Naive thymus-derived CD4-positive, alpha-beta T cell (primary cell): ENCODE measurements at regions not wholly inside any gene's neighbourhood (a gene's known extent, or its start where the extent isn't known, plus 50 kb on each side); places are given as distances from the start of the nearest gene placed in this dataset.

ENCODE experiments used
- ATAC-seq: fragments of 150-1000 bp; cut with Tn5 transposase; 2 replicates; pipeline ENCODE4 v1.10.0; 2021; ENCODE audit warnings: mild to moderate bottlenecking, moderate library complexity
- CTCF ChIA-PET: fragments of 350-600 bp; sonication (Branson Sonifier 250); formaldehyde crosslinking; loops from one replicate; lab custom pipeline; 2021; ENCODE audit warnings: antibody characterized with exemption; lab: Charles Lee
- POLR2A ChIA-PET: fragments of 350-600 bp; sonication (Branson Sonifier 250); formaldehyde crosslinking; loops from one replicate; lab custom pipeline; 2021; ENCODE audit warnings: antibody characterized with exemption, inconsistent platforms; lab: Charles Lee
- DNase-seq, 9 donors: peaks; one replicate each; pipeline versions ENCODE4 v3.0.0 to v3.0.0-alpha.2; 2020 to 2022; ENCODE audit warnings: mixed read lengths in 1 of 9
- H3K27ac ChIP-seq: one replicate; pipeline ENCODE4 v1.7.0; 2013; ENCODE audit warnings: mild to moderate bottlenecking, low read depth, low read length, moderate library complexity
- H3K27me3 ChIP-seq, 2 donors: one replicate each; pipeline ENCODE4 v1.7.0; 2013; ENCODE audit warnings: low read length in 2 of 2, mild to moderate bottlenecking in 2 of 2, moderate library complexity in 2 of 2; ENCODE audit not compliant: control insufficient read depth in 2 of 2, insufficient read depth in 2 of 2
- H3K36me3 ChIP-seq, 3 experiments: 1 replicate in 2 of 3; 2 replicates in 1 of 3; pipeline ENCODE4 v1.7.0; 2013; ENCODE audit warnings: low read length in 3 of 3, mild to moderate bottlenecking in 3 of 3, moderate library complexity in 1 of 3; ENCODE audit not compliant: insufficient read depth in 3 of 3, control insufficient read depth in 2 of 3
- H3K4me1 ChIP-seq, 2 donors: one replicate each; pipeline ENCODE4 v1.7.0; 2013; ENCODE audit warnings: low read length in 2 of 2, mild to moderate bottlenecking in 2 of 2, moderate library complexity in 1 of 2; ENCODE audit not compliant: control insufficient read depth in 2 of 2, insufficient read depth in 2 of 2
- H3K4me3 ChIP-seq: 2 replicates; pipeline ENCODE4 v1.7.0; 2013; ENCODE audit warnings: mild to moderate bottlenecking, low read length
- H3K9me3 ChIP-seq, 3 experiments: 1 replicate in 2 of 3; 2 replicates in 1 of 3; pipeline ENCODE4 v1.7.0; 2013; ENCODE audit warnings: low read length in 3 of 3; ENCODE audit not compliant: control insufficient read depth in 2 of 3
- H3K27ac Mint-ChIP-seq, 9 donors: one replicate each; pipeline ENCODE4 v1.8.0; 2020 to 2022; ENCODE audit warnings: mixed read lengths in 9 of 9, mild to moderate bottlenecking in 8 of 9, moderate library complexity in 5 of 9, inconsistent platforms in 2 of 9
- H3K27me3 Mint-ChIP-seq, 5 donors: one replicate each; pipeline ENCODE4 v1.8.0; 2021 to 2022; ENCODE audit warnings: mixed read lengths in 5 of 5, mild to moderate bottlenecking in 1 of 5
- H3K36me3 Mint-ChIP-seq, 5 donors: one replicate each; pipeline ENCODE4 v1.8.0; 2020 to 2022; ENCODE audit warnings: mixed read lengths in 5 of 5, mild to moderate bottlenecking in 3 of 5, inconsistent platforms in 1 of 5
- H3K4me1 Mint-ChIP-seq, 7 donors: one replicate each; pipeline ENCODE4 v1.8.0; 2020 to 2022; ENCODE audit warnings: mixed read lengths in 7 of 7, mild to moderate bottlenecking in 3 of 7, inconsistent platforms in 1 of 7
- H3K4me3 Mint-ChIP-seq, 10 donors: one replicate each; pipeline ENCODE4 v1.8.0; 2020 to 2022; ENCODE audit warnings: mild to moderate bottlenecking in 10 of 10, mixed read lengths in 10 of 10, moderate library complexity in 6 of 10, inconsistent platforms in 2 of 10
- H3K9me3 Mint-ChIP-seq, 11 donors: one replicate each; pipeline ENCODE4 v1.8.0; 2020 to 2022; ENCODE audit warnings: mixed read lengths in 11 of 11, mild to moderate bottlenecking in 4 of 11, inconsistent platforms in 1 of 11, moderate library complexity in 1 of 11
- intact Hi-C, 2 donors: fragments of 100-400 bp; cut with micrococcal nuclease; formaldehyde crosslinking; loops; one replicate each; pipeline ENCODE4 v1.15.1; 2023

- ChIA-PET POLR2A (no interaction called here), CTCF (no interaction called here)
- no peak for ATAC-seq
- H3K27me3 ChIP-seq, result no peaks in the 10 kb centered on the region
- Mint-ChIP-seq H3K27ac (no peak overlapping the region), H3K4me3 (no peak overlapping the region), H3K4me1 (peaks cover 0 to 5% (median 0%) of the 10 kb centered on the region in 7 donors), H3K27me3 (peaks cover 0 to 12% (median 0%) of the 10 kb centered on the region in 5 donors), H3K36me3 (peaks cover 0 to 4% (median 0%) of the 10 kb centered on the region in 5 donors), H3K9me3 (peaks cover 0 to 3% (median 0%) of the 10 kb centered on the region in 11 donors)
- H3K4me3 ChIP-seq, result no peak overlapping the region
- H3K4me1 ChIP-seq, result no peaks in the 10 kb centered on the region
- DNase-seq, result no peak
- H3K27ac ChIP-seq, result no peak overlapping the region
- no peaks in the 10 kb centered on the region for H3K36me3 ChIP-seq
- H3K9me3 ChIP-seq, result no peaks in the 10 kb centered on the region
- intact Hi-C loops, result no loop called here
Observed at GRCh38 chr15:69885173-69885955, 212.4 kb downstream of the TLE3 start.

- DNase-seq (no peak), ATAC-seq (no peak)
- Mint-ChIP-seq H3K4me1 (peaks cover 0 to 5% (median 0%) of the 10 kb centered on the region in 7 donors), H3K4me3 (no peak overlapping the region), H3K36me3 (peaks cover 0 to 4% (median 0%) of the 10 kb centered on the region in 5 donors), H3K27ac (no peak overlapping the region), H3K27me3 (peaks cover 0 to 16% (median 0%) of the 10 kb centered on the region in 5 donors), H3K9me3 (peaks cover 0 to 16% (median 2%) of the 10 kb centered on the region in 11 donors)
- no peaks in the 10 kb centered on the region for H3K9me3 ChIP-seq
- H3K4me1 ChIP-seq, result no peaks in the 10 kb centered on the region
- no peak overlapping the region for H3K27ac ChIP-seq
- intact Hi-C loops, result no loop called here
- no peak overlapping the region for H3K4me3 ChIP-seq
- ChIA-PET CTCF (no interaction called here), POLR2A (no interaction called here)
- H3K27me3 ChIP-seq, result no peaks in the 10 kb centered on the region
- H3K36me3 ChIP-seq, result no peaks in the 10 kb centered on the region
Observed at GRCh38 chr15:69887009-69887408, 210.7 kb downstream of the TLE3 start.

GRCh38 chr15:69887553-69887952 lies 210.2 kb downstream of the TLE3 start:
- intact Hi-C loops, result no loop called here
- Mint-ChIP-seq H3K27ac (no peak overlapping the region), H3K9me3 (peaks cover 0 to 16% (median 2%) of the 10 kb centered on the region in 11 donors), H3K4me3 (no peak overlapping the region), H3K4me1 (peaks cover 0 to 5% (median 0%) of the 10 kb centered on the region in 7 donors), H3K36me3 (peaks cover 0 to 4% (median 0%) of the 10 kb centered on the region in 5 donors), H3K27me3 (peaks cover 0 to 18% (median 0%) of the 10 kb centered on the region in 5 donors)
- DNase-seq, result no peak
- ATAC-seq, result no peak
- H3K27me3 ChIP-seq, result no peaks in the 10 kb centered on the region
- H3K27ac ChIP-seq, result no peak overlapping the region
- no peaks in the 10 kb centered on the region for H3K36me3 ChIP-seq
- CTCF ChIA-PET, result interaction anchor here (0.6 kb wide), 1 partner anchor 994 kb away, joined by 3 read pairs; no protein-coding TSS in a partner anchor
- no peaks in the 10 kb centered on the region for H3K4me1 ChIP-seq
- POLR2A ChIA-PET, result no interaction called here
- H3K9me3 ChIP-seq, result no peaks in the 10 kb centered on the region
- H3K4me3 ChIP-seq, result no peak overlapping the region

- DNase-seq (no peak), ATAC-seq (no peak)
- H3K4me3 ChIP-seq, result no peak overlapping the region
- no peaks in the 10 kb centered on the region for H3K27me3 ChIP-seq
- Mint-ChIP-seq H3K9me3 (peaks cover 0 to 16% (median 2%) of the 10 kb centered on the region in 11 donors), H3K4me3 (no peak overlapping the region), H3K36me3 (peaks cover 0 to 2% (median 0%) of the 10 kb centered on the region in 5 donors), H3K4me1 (peaks cover 0 to 5% (median 0%) of the 10 kb centered on the region in 7 donors), H3K27ac (no peak overlapping the region), H3K27me3 (peaks cover 0 to 23% (median 0%) of the 10 kb centered on the region in 5 donors)
- intact Hi-C loops, result no loop called here
- ChIA-PET CTCF (no interaction called here), POLR2A (no interaction called here)
- H3K36me3 ChIP-seq, result no peaks in the 10 kb centered on the region
- H3K4me1 ChIP-seq, result no peaks in the 10 kb centered on the region
- H3K9me3 ChIP-seq, result no peaks in the 10 kb centered on the region
- H3K27ac ChIP-seq, result no peak overlapping the region
Observed at GRCh38 chr15:69888406-69888805, 209.3 kb downstream of the TLE3 start.

- Histone ChIP-seq H3K9me3 (no peaks in the 10 kb centered on the region), H3K27ac (no peak overlapping the region), H3K4me1 (no peaks in the 10 kb centered on the region), H3K36me3 (no peaks in the 10 kb centered on the region), H3K4me3 (no peak overlapping the region), H3K27me3 (no peaks in the 10 kb centered on the region)
- Mint-ChIP-seq H3K9me3 (peaks cover 0 to 16% (median 2%) of the 10 kb centered on the region in 11 donors), H3K27me3 (peaks cover 0 to 40% (median 11%) of the 10 kb centered on the region in 5 donors), H3K4me1 (peaks cover 0 to 13% (median 0%) of the 10 kb centered on the region in 7 donors), H3K27ac (no peak overlapping the region), H3K4me3 (no peak overlapping the region), H3K36me3 (no peaks in the 10 kb centered on the region)
- no peak for DNase-seq
- no peak for ATAC-seq
- CTCF ChIA-PET, result no interaction called here
- POLR2A ChIA-PET, result no interaction called here
- intact Hi-C loops, result no loop called here
Observed at GRCh38 chr15:69891070-69891536, 206.6 kb downstream of the TLE3 start.

- H3K36me3 Mint-ChIP-seq, result no peaks in the 10 kb centered on the region
- peaks cover 0 to 13% (median 0%) of the 10 kb centered on the region in 7 donors for H3K4me1 Mint-ChIP-seq
- H3K4me3 Mint-ChIP-seq, result no peak overlapping the region
- H3K4me1 ChIP-seq, result no peaks in the 10 kb centered on the region
- ATAC-seq (no peak), DNase-seq (no peak)
- POLR2A ChIA-PET, result no interaction called here
- H3K27ac Mint-ChIP-seq, result no peak overlapping the region
- H3K9me3 Mint-ChIP-seq, result peaks cover 0 to 16% (median 2%) of the 10 kb centered on the region in 11 donors
- no peaks in the 10 kb centered on the region for H3K27me3 ChIP-seq
- H3K27ac ChIP-seq, result no peak overlapping the region
- peaks cover 0 to 44% (median 13%) of the 10 kb centered on the region in 5 donors for H3K27me3 Mint-ChIP-seq
- H3K36me3 ChIP-seq, result no peaks in the 10 kb centered on the region
- CTCF ChIA-PET, result no interaction called here
- H3K9me3 ChIP-seq, result no peaks in the 10 kb centered on the region
- intact Hi-C loops, result no loop called here
- no peak overlapping the region for H3K4me3 ChIP-seq
Observed at GRCh38 chr15:69891606-69892005, 206.1 kb downstream of the TLE3 start.
